Loucy (cell line): ENCODE measurements at regions not wholly inside any gene's neighbourhood (a gene's known extent, or its start where the extent isn't known, plus 50 kb on each side); places are given as distances from the start of the nearest gene placed in this dataset.

ENCODE experiments used
- H2AFZ ChIP-seq: fragments of 200-600 bp; sonication (generic); 2 replicates; pipeline ENCODE4 v1.6.0; 2016; ENCODE audit warnings: antibody characterized with exemption, mild to moderate bottlenecking, low read length, moderate library complexity
- H3F3A ChIP-seq: fragments of 200-600 bp; 2 replicates; pipeline ENCODE4 v1.6.0; 2016; ENCODE audit warnings: antibody characterized with exemption, low read depth, mild to moderate bottlenecking
- H3K27me3 ChIP-seq: fragments of 200-600 bp; sonication (generic); 2 replicates; pipeline ENCODE4 v1.6.1; 2014; ENCODE audit warnings: low read length, mild to moderate bottlenecking; ENCODE audit not compliant: insufficient read depth, poor library complexity, severe bottlenecking
- H3K36me3 ChIP-seq: fragments of 200-600 bp; sonication (generic); 2 replicates; pipeline ENCODE4 v1.6.1; 2016; ENCODE audit warnings: low read length; ENCODE audit not compliant: insufficient read depth
- H3K4me1 ChIP-seq: fragments of 200-600 bp; sonication (generic); 2 replicates; pipeline ENCODE4 v1.5.1; 2014; ENCODE audit warnings: low read length, mild to moderate bottlenecking; ENCODE audit not compliant: insufficient read depth, poor library complexity, severe bottlenecking
- H3K4me2 ChIP-seq: fragments of 200-600 bp; sonication (generic); 2 replicates; pipeline ENCODE4 v1.6.0; 2014; ENCODE audit warnings: antibody characterized with exemption, low read length, low read depth, mild to moderate bottlenecking; ENCODE audit not compliant: poor library complexity, severe bottlenecking
- H3K4me3 ChIP-seq: fragments of 200-600 bp; sonication (generic); 2 replicates; pipeline ENCODE4 v1.5.1; 2014; ENCODE audit warnings: low read length, mild to moderate bottlenecking, mixed read lengths; ENCODE audit not compliant: poor library complexity, severe bottlenecking
- H3K79me2 ChIP-seq: fragments of 200-600 bp; sonication (generic); 2 replicates; pipeline ENCODE4 v1.6.1; 2014; ENCODE audit warnings: low read length; ENCODE audit not compliant: insufficient read depth
- H3K9ac ChIP-seq: fragments of 200-600 bp; sonication (generic); 2 replicates; pipeline ENCODE4 v1.6.0; 2014; ENCODE audit warnings: mild to moderate bottlenecking, low read depth, low read length, moderate library complexity; ENCODE audit not compliant: poor library complexity, severe bottlenecking
- H3K9me2 ChIP-seq: fragments of 200-600 bp; sonication (generic); replicated peaks from 2 replicates; pipeline ENCODE4 v1.6.1; 2016; ENCODE audit warnings: low read depth, low read length, mixed read lengths
- H3K9me3 ChIP-seq: fragments of 200-600 bp; sonication (generic); 2 replicates; pipeline ENCODE4 v1.6.1; 2014; ENCODE audit warnings: mild to moderate bottlenecking, antibody characterized with exemption, low read length, low read depth; ENCODE audit not compliant: insufficient read depth
- H4K20me1 ChIP-seq: fragments of 200-600 bp; sonication (generic); 2 replicates; pipeline ENCODE4 v1.6.0; 2014; ENCODE audit warnings: antibody characterized with exemption, low read length, mild to moderate bottlenecking; ENCODE audit not compliant: insufficient read depth, poor library complexity, severe bottlenecking
- CTCF ChIP-seq: fragments of 200-600 bp; sonication (generic); conservative IDR thresholded peaks from 2 replicates; pipeline ENCODE4 v1.5.1; 2014; ENCODE audit warnings: mild to moderate bottlenecking, antibody characterized with exemption, low read length
- EZH2phosphoT487 ChIP-seq: fragments of 200-600 bp; IDR thresholded peaks from 2 replicates; pipeline ENCODE4 v1.6.1; 2018; ENCODE audit warnings: antibody characterized with exemption, mild to moderate bottlenecking, moderate library complexity, borderline replicate concordance

DNA sequence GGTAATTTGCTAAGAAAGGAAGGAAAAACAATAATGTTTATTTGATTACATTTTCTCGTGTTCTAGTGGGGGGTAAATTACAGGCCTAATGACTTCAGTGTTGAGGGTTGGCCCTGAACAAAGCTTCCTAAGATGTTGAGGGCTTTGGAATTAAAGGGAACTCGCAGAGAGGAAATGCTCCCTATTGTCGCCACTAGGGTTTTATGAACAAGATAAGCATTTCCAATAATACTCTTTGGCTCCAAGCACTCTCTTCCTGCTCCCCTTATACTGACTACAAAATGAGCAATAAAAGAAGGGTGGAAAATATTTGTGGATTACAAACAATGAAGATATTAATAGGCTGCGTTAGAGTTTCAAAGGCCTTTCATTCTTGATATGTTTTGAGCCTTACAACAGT, 363.6 kb downstream of the HS3ST3B1 start:
- no peak overlapping the region for H2AFZ ChIP-seq
- no peaks in the 10 kb centered on the region for H3K27me3 ChIP-seq

GRCh38 chr17:14641117-14641516, 340.2 kb downstream of the HS3ST3B1 start:
- no peak overlapping the region for H2AFZ ChIP-seq
- H3K36me3 ChIP-seq, result no peaks in the 10 kb centered on the region
- H4K20me1 ChIP-seq, result no peaks in the 10 kb centered on the region
- H3K79me2 ChIP-seq, result no peaks in the 10 kb centered on the region
- H3K9me3 ChIP-seq, result 0 out of 2 replicates have a peak, but pooled peaks cover 12% of the 10 kb centered on the region
- no peaks in the 10 kb centered on the region for H3K9me2 ChIP-seq
- no peaks in the 10 kb centered on the region for H3K27me3 ChIP-seq
- H3K9ac ChIP-seq, result no peak overlapping the region
- no peaks in the 10 kb centered on the region for H3F3A ChIP-seq
- H3K4me2 ChIP-seq, result no peak overlapping the region
- TF ChIP-seq CTCF (no peak), EZH2phosphoT487 (no peak)
- H3K4me1 ChIP-seq, result no peaks in the 10 kb centered on the region
- H3K4me3 ChIP-seq, result no peak overlapping the region

More for the DNA sequence above, 363.6 kb downstream of the HS3ST3B1 start:
- Histone ChIP-seq H3K4me3 (no peak overlapping the region), H3F3A (no peaks in the 10 kb centered on the region), H3K9me3 (no peaks in the 10 kb centered on the region), H3K79me2 (no peaks in the 10 kb centered on the region), H3K9me2 (no peaks in the 10 kb centered on the region), H3K4me1 (no peaks in the 10 kb centered on the region), H4K20me1 (no peaks in the 10 kb centered on the region), H3K4me2 (no peak overlapping the region), H3K36me3 (no peaks in the 10 kb centered on the region), H3K9ac (no peak overlapping the region)
- TF ChIP-seq EZH2phosphoT487 (no peak), CTCF (no peak)

- Histone ChIP-seq H3F3A (no peaks in the 10 kb centered on the region), H4K20me1 (no peaks in the 10 kb centered on the region), H3K4me2 (no peak overlapping the region), H3K4me3 (no peak overlapping the region), H3K9ac (no peak overlapping the region), H3K36me3 (no peaks in the 10 kb centered on the region), H3K9me2 (no peaks in the 10 kb centered on the region), H3K4me1 (no peaks in the 10 kb centered on the region), H3K9me3 (0 out of 2 replicates have a peak, but pooled peaks cover 12% of the 10 kb centered on the region), H3K27me3 (no peaks in the 10 kb centered on the region), H2AFZ (no peak overlapping the region), H3K79me2 (no peaks in the 10 kb centered on the region)
- TF ChIP-seq EZH2phosphoT487, result no peak
Observed at GRCh38 chr17:14637260-14637659, 336.4 kb downstream of the HS3ST3B1 start.

GRCh38 chr17:14630621-14631020, 329.7 kb downstream of the HS3ST3B1 start:
- Histone ChIP-seq H3K27me3 (no peaks in the 10 kb centered on the region), H3K4me1 (no peaks in the 10 kb centered on the region), H3F3A (no peaks in the 10 kb centered on the region), H2AFZ (no peak overlapping the region), H3K4me3 (no peak overlapping the region), H3K9me2 (no peaks in the 10 kb centered on the region), H3K9ac (no peak overlapping the region), H4K20me1 (no peaks in the 10 kb centered on the region), H3K36me3 (no peaks in the 10 kb centered on the region), H3K4me2 (no peak overlapping the region), H3K79me2 (no peaks in the 10 kb centered on the region), H3K9me3 (peaks cover 5% of the 10 kb centered on the region; the same call in 1 of the 2 replicates)
- TF ChIP-seq EZH2phosphoT487, result no peak
